ENCODE measurements at regions not wholly inside any gene's neighbourhood (a gene's known extent, or its start where the extent isn't known, plus 50 kb on each side); places are given as distances from the start of the nearest gene placed in this dataset.
"Not testable (repeated sequence)": the region's sequence is repeated elsewhere in the genome, so short reads cannot be mapped to it uniquely, and the experiment has no call there.

- no peak overlapping the region for H3K4me3 ChIP-seq (ENCODE audit: low read depth, low read length)
- no peak for TF ChIP-seq CTCF (IDR thresholded peaks at IDR 0.05; ENCODE audit: insufficient read depth, low read depth, low read length, missing control alignments)
- DNase-seq (ENCODE audit: low read depth): no peak
Measured at GRCh38 chr9:90073186-90073945, 468.6 kb downstream of the GADD45G start.

- DNase-seq (ENCODE audit: low read depth): no peak
- TF ChIP-seq CTCF (IDR thresholded peaks at IDR 0.05; ENCODE audit: insufficient read depth, low read depth, low read length, missing control alignments): no peak
- H3K4me3 ChIP-seq (ENCODE audit: low read depth, low read length): no peak overlapping the region
Measured at GRCh38 chr9:90074316-90074962, 469.6 kb downstream of the GADD45G start.

GRCh38 chr9:90077598-90077997 is 472.8 kb downstream of the GADD45G start:
- not testable (repeated sequence) for H3K4me3 ChIP-seq (ENCODE audit: low read depth, low read length); DNase-seq (ENCODE audit: low read depth)

- no peak for TF ChIP-seq CTCF (IDR thresholded peaks at IDR 0.05; ENCODE audit: insufficient read depth, low read depth, low read length, missing control alignments)
- peak; percentile 29 for DNase-seq (ENCODE audit: low read depth)
- no peak overlapping the region for H3K4me3 ChIP-seq (ENCODE audit: low read depth, low read length)
Measured at GRCh38 chr9:90078988-90079421, 474.2 kb downstream of the GADD45G start.

- H3K4me3 ChIP-seq (ENCODE audit: low read depth, low read length): no peak overlapping the region
- TF ChIP-seq CTCF (IDR thresholded peaks at IDR 0.05; ENCODE audit: insufficient read depth, low read depth, low read length, missing control alignments): no peak
- no peak for DNase-seq (ENCODE audit: low read depth)
Measured at GRCh38 chr9:90085633-90086032, 480.8 kb downstream of the GADD45G start.

- no peak overlapping the region for H3K4me3 ChIP-seq (ENCODE audit: low read depth, low read length)
- DNase-seq (ENCODE audit: low read depth): no peak
- TF ChIP-seq CTCF (IDR thresholded peaks at IDR 0.05; ENCODE audit: insufficient read depth, low read depth, low read length, missing control alignments): no peak
Measured at GRCh38 chr9:90086101-90086511, 481.3 kb downstream of the GADD45G start.

- no peak for TF ChIP-seq CTCF (IDR thresholded peaks at IDR 0.05; ENCODE audit: insufficient read depth, low read depth, low read length, missing control alignments)
- DNase-seq (ENCODE audit: low read depth): no peak
- H3K4me3 ChIP-seq (ENCODE audit: low read depth, low read length): no peak overlapping the region
Measured at GRCh38 chr9:90088434-90088833, 483.6 kb downstream of the GADD45G start.

All from GM12865 (cell line).